Neuron (in vitro differentiated cells): ENCODE measurements at regions not wholly inside any gene's neighbourhood (a gene's known extent, or its start where the extent isn't known, plus 50 kb on each side); places are given as distances from the start of the nearest gene placed in this dataset.
A peak's percentile ranks its signal among the peaks of the same experiment; 100 is the strongest.

ENCODE experiments used
- H2AFZ ChIP-seq: one replicate; pipeline ENCODE4 v1.6.1; 2013; ENCODE audit warnings: low read depth, mild to moderate bottlenecking, inconsistent platforms, low read length, moderate library complexity
- H3K27me3 ChIP-seq: one replicate; pipeline ENCODE4 v1.6.1; 2013; ENCODE audit warnings: low read length; ENCODE audit not compliant: insufficient read depth
- H3K36me3 ChIP-seq: one replicate; pipeline ENCODE4 v1.6.1; 2013; ENCODE audit warnings: low read length; ENCODE audit not compliant: insufficient read depth
- H3K4me1 ChIP-seq: one replicate; pipeline ENCODE4 v1.6.1; 2013; ENCODE audit warnings: low read length; ENCODE audit not compliant: insufficient read depth
- H3K4me3 ChIP-seq: 2 replicates; pipeline ENCODE4 v1.5.1; 2013; ENCODE audit warnings: mild to moderate bottlenecking, low read length, moderate library complexity
- H3K9me3 ChIP-seq: one replicate; pipeline ENCODE4 v1.6.1; 2013; ENCODE audit warnings: low read length

DNA sequence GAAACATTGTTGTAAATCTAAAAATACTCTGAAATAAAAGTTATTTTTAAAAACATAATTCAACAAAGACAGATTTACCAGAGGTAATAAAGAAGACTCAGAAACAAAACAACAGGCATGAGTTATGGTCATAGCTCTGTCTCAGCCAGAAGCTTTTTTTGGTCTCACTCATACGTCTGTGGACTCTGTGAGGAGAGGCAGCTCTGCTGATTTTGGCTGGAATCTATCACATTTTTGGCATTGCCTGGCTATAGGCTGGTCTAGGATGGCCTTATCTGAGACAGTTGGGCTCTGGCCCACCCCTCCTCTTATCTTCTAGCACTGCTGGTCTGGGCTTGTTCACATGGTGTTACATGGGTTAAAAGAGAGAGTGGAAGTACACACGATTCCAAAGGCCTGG, 514.0 kb upstream of the BTBD3 start:
- no peaks in the 10 kb centered on the region for H3K36me3 ChIP-seq
- no peaks in the 10 kb centered on the region for H3K9me3 ChIP-seq
- H2AFZ ChIP-seq = no peak overlapping the region
- no peak overlapping the region for H3K4me3 ChIP-seq
- no peaks in the 10 kb centered on the region for H3K27me3 ChIP-seq
- no peaks in the 10 kb centered on the region for H3K4me1 ChIP-seq

DNA sequence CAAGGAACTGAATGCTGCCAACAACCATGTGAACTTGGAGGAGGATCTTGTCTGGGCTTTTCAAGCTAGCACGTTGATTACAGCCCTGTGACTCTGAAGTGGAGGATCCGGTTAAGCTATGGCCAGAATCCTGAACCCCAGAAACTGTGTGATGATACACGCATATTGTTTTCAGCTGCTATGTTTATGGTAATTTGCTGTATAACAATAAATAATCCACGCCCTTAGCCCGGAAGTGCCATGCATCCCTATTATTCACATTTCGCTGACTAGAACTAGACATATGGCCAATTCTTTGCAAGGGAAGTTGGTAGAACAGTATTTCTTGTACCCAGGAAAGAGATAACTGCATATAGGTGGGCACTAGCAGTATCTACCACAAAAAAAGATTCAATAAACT, 510.8 kb upstream of the BTBD3 start:
- Histone ChIP-seq H3K36me3 (no peaks in the 10 kb centered on the region), H3K9me3 (no peaks in the 10 kb centered on the region), H2AFZ (no peak overlapping the region)

DNA sequence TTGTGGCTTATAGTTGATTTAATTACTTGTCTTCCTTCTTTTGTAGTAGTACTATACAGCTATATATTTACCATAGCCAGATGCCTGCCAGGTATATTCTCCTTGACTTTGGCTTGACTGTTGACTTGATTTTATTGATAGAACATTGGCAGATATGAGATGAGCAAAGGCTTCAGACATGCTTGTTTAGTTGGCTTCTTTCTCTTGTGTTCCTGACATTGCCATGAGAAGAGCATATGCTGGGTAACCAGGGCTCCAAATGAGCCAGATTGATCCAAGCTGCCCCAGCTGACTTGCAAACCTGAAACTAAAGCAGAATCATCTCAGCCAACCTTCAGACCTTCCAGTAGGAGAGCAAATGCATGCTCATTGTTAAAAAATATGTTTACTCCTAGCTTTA, 508.1 kb upstream of the BTBD3 start:
- Histone ChIP-seq H3K4me3 (no peak overlapping the region), H3K36me3 (no peaks in the 10 kb centered on the region), H3K27me3 (no peaks in the 10 kb centered on the region), H3K4me1 (peaks cover 7% of the 10 kb centered on the region), H3K9me3 (no peaks in the 10 kb centered on the region), H2AFZ (no peak overlapping the region)

More for the DNA sequence above, 510.8 kb upstream of the BTBD3 start:
- Histone ChIP-seq H3K27me3 (no peaks in the 10 kb centered on the region), H3K4me1 (peaks cover 4% of the 10 kb centered on the region), H3K4me3 (no peak overlapping the region)

DNA sequence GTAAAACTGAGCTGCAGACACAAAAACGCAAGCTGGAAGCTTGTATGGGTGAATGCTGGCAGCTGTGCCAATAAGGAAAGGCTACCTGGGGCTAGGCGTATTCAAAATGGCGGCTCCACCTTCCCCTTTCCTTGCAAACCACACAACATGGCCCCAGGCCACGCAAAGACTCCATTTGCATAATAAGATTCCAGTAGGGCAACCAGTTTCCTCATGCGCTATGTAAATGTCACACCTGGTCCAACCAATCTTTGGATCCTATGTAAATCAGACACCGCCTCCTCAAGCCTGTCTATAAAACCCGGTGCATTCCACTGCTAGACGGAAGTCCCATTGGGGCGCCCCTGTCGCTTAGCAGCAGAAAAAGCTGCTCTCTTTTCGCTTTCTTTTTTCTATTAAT, 505.9 kb upstream of the BTBD3 start:
- Histone ChIP-seq H3K4me1 (peaks cover 7% of the 10 kb centered on the region), H3K27me3 (no peaks in the 10 kb centered on the region), H3K4me3 (no peak overlapping the region), H3K36me3 (no peaks in the 10 kb centered on the region), H3K9me3 (no peaks in the 10 kb centered on the region), H2AFZ (peak overlapping the region; percentile 40)

DNA sequence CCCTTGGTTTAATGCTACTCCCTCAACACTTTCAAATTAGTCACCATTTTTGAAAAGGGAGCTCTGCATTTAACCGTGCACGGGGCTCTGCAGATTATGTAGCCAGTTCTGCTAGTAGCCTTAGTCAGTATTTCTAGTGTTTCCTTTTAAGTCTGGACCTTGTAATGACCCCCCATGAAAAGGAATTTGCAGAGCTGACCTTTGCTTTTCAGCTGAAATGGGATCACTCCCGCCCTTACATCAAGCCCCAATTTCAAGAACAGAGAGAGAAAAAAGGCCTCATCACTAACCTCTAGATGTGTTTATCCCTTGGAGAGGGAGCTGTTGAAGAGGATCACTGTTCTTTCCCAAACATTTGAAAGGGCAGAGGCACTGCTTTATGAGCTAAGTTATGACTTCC, 490.7 kb upstream of the BTBD3 start:
- no peak overlapping the region for H3K4me3 ChIP-seq

DNA sequence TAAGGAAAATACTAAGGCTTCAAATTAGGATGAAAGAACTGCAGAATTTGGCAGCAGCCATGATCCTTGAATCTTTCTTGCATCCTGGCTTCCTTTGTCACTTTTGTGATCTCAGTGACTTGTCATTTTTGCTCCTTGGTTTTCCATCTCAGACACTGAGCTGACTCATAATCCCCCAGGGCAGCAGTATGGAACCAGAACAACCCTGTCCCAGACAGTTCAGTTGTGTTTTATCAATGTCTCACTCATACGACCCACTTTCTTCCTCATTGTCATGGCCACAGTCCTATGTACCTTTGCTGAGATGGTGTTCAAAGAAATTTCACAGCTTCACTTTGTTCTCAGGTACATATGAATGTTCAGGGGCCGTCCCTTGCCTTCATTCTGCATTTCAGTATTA, 488.5 kb upstream of the BTBD3 start:
- H3K36me3 ChIP-seq = no peaks in the 10 kb centered on the region
- H3K27me3 ChIP-seq = no peaks in the 10 kb centered on the region
- no peak overlapping the region for H2AFZ ChIP-seq
- H3K9me3 ChIP-seq = no peaks in the 10 kb centered on the region
- H3K4me1 ChIP-seq = peaks cover 14% of the 10 kb centered on the region
- no peak overlapping the region for H3K4me3 ChIP-seq

More for the DNA sequence above, 490.7 kb upstream of the BTBD3 start:
- H2AFZ ChIP-seq = no peak overlapping the region
- H3K4me1 ChIP-seq = peaks cover 14% of the 10 kb centered on the region
- no peaks in the 10 kb centered on the region for H3K9me3 ChIP-seq
- no peaks in the 10 kb centered on the region for H3K27me3 ChIP-seq
- no peaks in the 10 kb centered on the region for H3K36me3 ChIP-seq

DNA sequence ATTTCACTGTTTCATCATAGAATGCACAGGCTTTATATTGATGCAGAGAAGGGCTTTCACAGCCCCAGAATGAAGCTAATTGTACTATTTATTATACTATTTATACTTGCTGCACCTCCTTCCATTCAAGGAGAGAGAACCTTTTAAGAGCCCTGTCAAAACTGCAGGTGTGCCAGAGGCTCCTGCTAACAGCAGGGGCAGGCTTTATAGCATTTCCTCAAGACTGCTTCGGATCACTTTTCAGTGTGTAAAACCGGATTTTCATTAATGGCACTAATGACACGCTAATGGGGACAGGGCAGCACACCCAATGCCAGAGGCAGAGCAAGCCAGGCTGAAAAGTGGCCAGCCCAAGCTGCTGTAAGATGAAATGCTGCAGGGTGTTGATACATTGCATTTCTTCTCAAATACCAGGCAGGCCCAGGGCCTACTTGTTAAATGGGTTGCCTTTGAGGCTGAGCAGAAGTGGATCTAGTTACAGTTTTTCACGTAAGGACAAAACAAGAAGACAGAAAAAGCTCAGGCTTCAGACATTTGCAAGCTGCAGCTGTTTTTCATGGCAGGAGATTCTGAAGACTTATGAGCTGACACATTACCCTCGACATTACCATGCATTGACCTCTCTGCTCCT, 487.7 kb upstream of the BTBD3 start:
- Histone ChIP-seq H3K9me3 (no peaks in the 10 kb centered on the region), H3K27me3 (no peaks in the 10 kb centered on the region), H3K4me3 (no peak overlapping the region), H3K36me3 (no peaks in the 10 kb centered on the region), H2AFZ (no peak overlapping the region), H3K4me1 (peaks cover 14% of the 10 kb centered on the region)

DNA sequence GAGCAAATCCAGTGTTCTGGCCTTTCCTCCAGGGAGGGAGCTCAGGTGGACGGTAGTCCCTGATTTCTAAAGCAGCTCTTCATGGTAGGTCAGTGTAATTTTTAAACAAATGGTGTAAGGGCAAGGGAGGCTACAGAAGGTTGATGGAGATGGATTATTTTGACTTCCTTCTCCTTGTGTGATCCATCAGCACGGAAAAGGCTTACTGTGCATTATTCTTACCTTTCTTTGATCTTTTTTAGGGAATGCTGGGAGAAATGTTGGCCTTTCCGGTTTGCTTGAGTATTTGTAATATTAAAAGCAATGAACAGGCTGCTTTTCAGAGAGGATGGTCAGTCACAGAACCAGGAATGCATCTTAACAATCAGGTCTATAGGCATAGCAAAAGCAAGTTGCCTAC, 487.0 kb upstream of the BTBD3 start:
- Histone ChIP-seq H3K9me3 (peaks cover 2% of the 10 kb centered on the region), H2AFZ (no peak overlapping the region), H3K36me3 (no peaks in the 10 kb centered on the region), H3K27me3 (no peaks in the 10 kb centered on the region), H3K4me3 (no peak overlapping the region), H3K4me1 (peaks cover 14% of the 10 kb centered on the region)

DNA sequence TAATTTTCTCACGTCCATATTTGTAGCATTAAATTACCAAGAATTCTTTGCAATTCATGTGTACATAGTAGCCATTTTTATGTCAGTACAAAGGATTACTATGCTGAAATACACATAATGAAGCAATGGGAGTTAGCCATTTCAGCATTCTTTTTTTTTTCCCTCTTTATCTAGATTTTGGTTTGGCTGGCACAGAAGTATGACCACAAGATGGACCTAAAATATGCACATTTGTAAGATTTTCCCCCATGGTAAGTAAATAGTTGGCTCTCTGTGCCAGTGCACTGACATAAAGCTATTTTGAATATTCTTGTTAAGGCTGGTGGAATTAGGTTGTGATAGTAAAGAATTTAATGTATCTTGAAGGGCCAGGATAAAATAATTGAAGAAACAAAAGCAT, 486.1 kb upstream of the BTBD3 start:
- Histone ChIP-seq H2AFZ (no peak overlapping the region), H3K27me3 (no peaks in the 10 kb centered on the region), H3K9me3 (peaks cover 5% of the 10 kb centered on the region), H3K4me1 (peaks cover 8% of the 10 kb centered on the region), H3K4me3 (no peak overlapping the region), H3K36me3 (no peaks in the 10 kb centered on the region)

DNA sequence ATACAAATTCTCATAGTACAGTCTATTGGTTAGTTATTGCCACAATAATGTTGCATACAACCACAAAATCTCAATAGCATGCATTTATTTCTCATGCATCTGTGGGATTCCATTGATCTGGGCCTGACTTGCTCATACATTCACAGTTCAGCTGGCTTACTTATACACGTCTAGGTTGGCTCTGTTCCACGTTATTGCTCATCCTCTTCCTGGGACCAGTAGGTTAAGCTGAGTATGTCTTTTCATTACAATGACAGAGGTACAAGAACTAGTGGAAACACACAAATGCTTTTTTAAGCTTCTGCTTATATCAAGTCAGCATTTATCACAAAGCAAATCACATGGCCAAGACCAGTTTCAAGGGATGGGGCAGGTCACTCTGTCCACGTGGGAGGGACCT, 485.3 kb upstream of the BTBD3 start:
- Histone ChIP-seq H3K9me3 (peaks cover 5% of the 10 kb centered on the region), H3K36me3 (no peaks in the 10 kb centered on the region), H3K4me3 (no peak overlapping the region), H3K27me3 (no peaks in the 10 kb centered on the region), H3K4me1 (peaks cover under 1% of the 10 kb centered on the region), H2AFZ (no peak overlapping the region)

DNA sequence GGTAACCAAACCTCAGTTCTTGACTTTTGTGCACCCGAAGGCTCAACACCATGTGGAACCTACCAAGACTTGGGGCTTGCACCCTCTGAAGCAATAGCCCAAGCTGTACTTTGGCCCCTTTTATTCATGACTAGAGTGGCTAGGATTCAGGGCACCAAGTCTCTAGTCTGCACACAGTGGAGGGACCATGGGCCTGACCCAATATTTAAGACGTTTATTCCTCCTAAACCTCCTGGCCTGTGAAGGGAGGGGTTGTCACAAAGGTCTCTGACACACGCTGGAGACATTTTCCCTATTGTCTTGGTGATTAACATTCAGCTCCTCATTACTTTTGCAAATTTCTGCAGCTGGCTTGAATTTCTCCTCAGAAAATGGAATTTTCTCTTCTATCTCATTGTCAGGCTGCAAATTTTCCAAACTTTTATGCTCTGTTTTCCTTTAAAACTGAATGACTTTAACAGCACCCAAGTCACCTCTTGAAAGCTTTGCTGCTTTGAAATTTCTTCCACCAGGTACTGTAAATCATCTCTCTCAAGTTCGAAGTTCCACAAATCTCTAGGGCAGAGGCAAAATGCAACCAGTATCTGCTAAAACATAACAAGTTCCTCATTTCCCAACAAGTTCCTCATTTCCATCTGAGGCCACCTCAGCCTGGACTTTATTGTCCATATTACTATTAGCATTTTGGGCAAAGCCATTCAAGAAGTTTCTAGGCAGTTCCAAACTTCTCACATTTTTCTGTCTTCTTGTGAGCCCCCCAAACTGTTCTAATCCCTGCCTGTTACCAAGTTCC, 481.4 kb upstream of the BTBD3 start:
- Histone ChIP-seq H3K9me3 (peaks cover 5% of the 10 kb centered on the region), H3K27me3 (no peaks in the 10 kb centered on the region), H3K4me3 (no peak overlapping the region), H3K36me3 (no peaks in the 10 kb centered on the region), H3K4me1 (peaks cover 4% of the 10 kb centered on the region), H2AFZ (no peak overlapping the region)

DNA sequence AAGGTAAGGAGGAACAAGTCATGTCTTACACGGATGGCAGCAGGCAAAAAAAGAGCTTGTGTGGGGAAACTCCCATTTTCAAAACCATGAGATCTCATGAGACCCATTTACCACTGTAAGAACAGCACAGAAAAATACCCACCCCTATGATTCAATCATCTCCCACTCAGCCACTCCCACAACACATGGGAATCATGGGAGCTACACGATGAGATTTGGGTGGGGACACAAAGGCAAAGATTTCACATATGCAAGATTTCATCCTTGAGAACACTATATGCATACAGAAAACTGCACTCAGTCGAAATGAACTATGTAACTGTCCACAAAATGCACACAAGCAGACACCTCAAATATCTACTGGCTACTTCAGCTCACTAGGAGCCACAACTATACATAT, 480.6 kb upstream of the BTBD3 start:
- Histone ChIP-seq H2AFZ (no peak overlapping the region), H3K27me3 (no peaks in the 10 kb centered on the region), H3K36me3 (no peaks in the 10 kb centered on the region), H3K9me3 (peaks cover 5% of the 10 kb centered on the region), H3K4me1 (peaks cover 4% of the 10 kb centered on the region), H3K4me3 (no peak overlapping the region)

DNA sequence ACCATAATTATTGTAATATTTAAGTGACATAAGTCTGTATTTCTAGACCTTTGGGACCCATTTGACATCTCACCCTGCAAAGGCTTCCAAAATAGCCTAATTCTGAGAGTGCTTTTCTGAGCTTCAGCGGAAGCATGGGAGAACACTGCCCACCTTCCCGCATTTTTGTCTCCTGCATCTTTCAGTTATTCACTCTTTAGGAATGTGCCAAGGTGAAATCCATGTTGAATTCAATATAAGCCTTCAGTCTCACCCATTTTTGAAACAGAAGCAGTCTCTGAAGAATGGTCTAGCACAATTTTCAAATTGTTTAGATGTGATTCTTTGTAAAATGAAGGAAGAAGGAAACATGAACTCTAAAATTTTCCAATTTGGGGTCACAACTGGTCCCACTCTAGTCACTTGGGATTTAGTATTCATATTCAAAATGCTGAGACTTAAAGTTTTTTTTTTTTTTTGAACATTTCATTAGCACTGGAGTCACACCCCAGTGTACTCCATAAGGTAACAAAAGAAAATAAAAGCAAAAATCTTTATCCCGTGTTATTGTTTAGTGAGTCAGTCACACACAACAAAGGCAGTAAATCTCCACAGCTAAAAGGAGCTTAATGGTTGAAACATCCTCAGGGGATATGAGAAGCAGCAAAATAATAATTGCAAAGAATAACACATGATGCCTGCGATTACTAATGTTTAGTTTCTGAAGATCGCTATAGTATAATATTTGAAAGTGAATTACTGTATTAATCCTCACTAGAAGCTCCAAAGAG, 479.9 kb upstream of the BTBD3 start:
- peaks cover 5% of the 10 kb centered on the region for H3K9me3 ChIP-seq
- no peak overlapping the region for H2AFZ ChIP-seq
- no peak overlapping the region for H3K4me3 ChIP-seq
- H3K36me3 ChIP-seq = no peaks in the 10 kb centered on the region
- peaks cover 4% of the 10 kb centered on the region for H3K4me1 ChIP-seq
- H3K27me3 ChIP-seq = no peaks in the 10 kb centered on the region
